Keratinocyte (primary cell): ENCODE measurements at regions not wholly inside any gene's neighbourhood (a gene's known extent, or its start where the extent isn't known, plus 50 kb on each side); places are given as distances from the start of the nearest gene placed in this dataset.
A peak's percentile ranks its signal among the peaks of the same experiment; 100 is the strongest.

Source experiments
- DNase-seq: peaks from one replicate; pipeline ENCODE4 v3.0.0-alpha.2; 2011; ENCODE audit warnings: low read depth, missing footprints, low spot score
- FAIRE-seq: peaks from 2 replicates; lab custom pipeline; 2011; peaks lifted over from hg19 to GRCh38; lab: Jason Lieb, UNC
- H2AFZ ChIP-seq: 2 replicates; pipeline ENCODE4 v1.6.0; 2012; ENCODE audit warnings: low read length, control low read depth, inconsistent platforms; ENCODE audit not compliant: control insufficient read depth
- H3K27ac ChIP-seq: 2 replicates; pipeline ENCODE4 v1.5.1; 2011; ENCODE audit warnings: low read length; ENCODE audit not compliant: control insufficient read depth, insufficient read depth
- H3K27me3 ChIP-seq: 3 replicates; pipeline ENCODE4 v1.6.0; 2011; ENCODE audit warnings: low read length; ENCODE audit not compliant: control insufficient read depth, insufficient read depth; ENCODE audit errors: extremely low read depth
- H3K36me3 ChIP-seq, 2 experiments: 2 replicates in 1 of 2; 3 replicates in 1 of 2; pipeline ENCODE4 v1.5.1; 2011; ENCODE audit warnings: low read length in 2 of 2, mild to moderate bottlenecking in 1 of 2; ENCODE audit not compliant: control insufficient read depth in 2 of 2, insufficient read depth in 2 of 2; ENCODE audit errors: extremely low read depth in 1 of 2
- H3K4me1 ChIP-seq: 3 replicates; pipeline ENCODE4 v1.5.1; 2011; ENCODE audit warnings: low read length; ENCODE audit not compliant: control insufficient read depth, insufficient read depth; ENCODE audit errors: extremely low read depth
- H3K4me2 ChIP-seq: 3 replicates; pipeline ENCODE4 v1.6.0; 2011; ENCODE audit warnings: low read depth, low read length; ENCODE audit not compliant: control insufficient read depth, insufficient read depth; ENCODE audit errors: extremely low read depth
- H3K4me3 ChIP-seq, 3 experiments: fragments of 200-600 bp in 1 of 3; sonication (generic) in 1 of 3; 2 replicates in 2 of 3; 3 replicates in 1 of 3; pipeline ENCODE4 v1.5.1; 2011 to 2016; ENCODE audit warnings: low read length in 3 of 3, mild to moderate bottlenecking in 3 of 3, control low read depth in 2 of 3, inconsistent platforms in 1 of 3, low read depth in 1 of 3, mixed read lengths in 1 of 3, mixed run types in 1 of 3, moderate library complexity in 1 of 3; ENCODE audit not compliant: control insufficient read depth in 2 of 3, insufficient read depth in 2 of 3; ENCODE audit errors: extremely low read depth in 1 of 3
- H3K79me2 ChIP-seq: 2 replicates; pipeline ENCODE4 v1.6.0; 2012; ENCODE audit warnings: low read length; ENCODE audit not compliant: control insufficient read depth, insufficient read depth
- H3K9ac ChIP-seq: 3 replicates; pipeline ENCODE4 v1.6.0; 2011; ENCODE audit warnings: low read length; ENCODE audit not compliant: control insufficient read depth, insufficient read depth; ENCODE audit errors: extremely low read depth
- H3K9me1 ChIP-seq: 3 replicates; pipeline ENCODE4 v1.6.0; 2011; ENCODE audit warnings: low read length; ENCODE audit not compliant: control insufficient read depth, insufficient read depth; ENCODE audit errors: extremely low read depth
- H3K9me3 ChIP-seq: 2 replicates; pipeline ENCODE4 v1.5.1; 2012; ENCODE audit warnings: low read depth, low read length; ENCODE audit not compliant: control insufficient read depth
- H4K20me1 ChIP-seq: 3 replicates; pipeline ENCODE4 v1.6.0; 2011; ENCODE audit warnings: low read length; ENCODE audit not compliant: control insufficient read depth, insufficient read depth; ENCODE audit errors: extremely low read depth
- EZH2 ChIP-seq: IDR thresholded peaks from one replicate; pipeline ENCODE4 v1.6.1; 2012; ENCODE audit warnings: inconsistent platforms, mild to moderate bottlenecking, low read length, moderate library complexity
- dilution Hi-C: fragments of 300-500 bp; cut with MboI; formaldehyde crosslinking; loops from one replicate; pipeline ENCODE4 v1.7.0; 2020; ENCODE audit warnings: low sequenced_read_pairs; ENCODE audit not compliant: extremely low pct_ligation_motif_present
- TF ChIP-seq, protein P1 (sequence below), 3 experiments: IDR thresholded peaks in 1 of 3; conservative IDR thresholded peaks in 1 of 3; optimal IDR thresholded peaks in 1 of 3; 2 replicates in 2 of 3; 3 replicates in 1 of 3; pipeline versions ENCODE3 to v1.5.1; 2011; ENCODE audit warnings: low read length in 3 of 3, mild to moderate bottlenecking in 3 of 3, moderate library complexity in 2 of 3, control low read depth in 1 of 3, inconsistent platforms in 1 of 3; ENCODE audit not compliant: insufficient read depth in 2 of 3; ENCODE audit errors: extremely low read depth in 1 of 3

DNA sequence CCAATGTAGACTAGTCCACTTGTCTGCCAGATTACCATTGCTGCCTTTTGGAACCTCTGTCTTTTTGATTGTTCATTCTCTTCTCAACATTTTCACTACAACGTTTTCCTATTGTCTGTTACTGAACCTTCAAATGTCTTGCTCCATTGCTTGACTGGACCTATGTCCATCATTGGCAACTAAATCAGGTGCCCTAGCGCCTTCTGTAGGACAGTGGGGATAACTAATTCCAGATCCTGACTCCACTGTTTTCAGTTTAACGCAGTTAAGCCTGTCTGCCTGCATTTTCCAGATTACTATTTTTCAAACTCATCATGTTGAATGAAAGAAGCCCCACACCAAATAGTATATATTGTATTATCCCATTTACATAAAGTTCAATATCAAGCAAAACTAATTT, 433.6 kb downstream of the RNF144B start:
- dilution Hi-C loops: loop anchor here (10.0 kb wide), 1 partner anchor 1214 kb away; no protein-coding TSS in a partner anchor
- Histone ChIP-seq H3K9ac (no peak overlapping the region), H3K27me3 (no peaks in the 10 kb centered on the region), H3K79me2 (no peaks in the 10 kb centered on the region), H3K4me2 (no peak overlapping the region), H3K27ac (no peak overlapping the region), H3K9me1 (no peaks in the 10 kb centered on the region), H4K20me1 (no peaks in the 10 kb centered on the region), H3K9me3 (peaks cover 3% of the 10 kb centered on the region), H3K4me3 (no peak overlapping the region), H3K4me1 (no peaks in the 10 kb centered on the region), H2AFZ (no peak overlapping the region), H3K36me3 (no peaks in the 10 kb centered on the region)
- DNase-seq (no peak), FAIRE-seq (no peak)
- TF ChIP-seq EZH2: no peak
- TF ChIP-seq, protein P1, sequence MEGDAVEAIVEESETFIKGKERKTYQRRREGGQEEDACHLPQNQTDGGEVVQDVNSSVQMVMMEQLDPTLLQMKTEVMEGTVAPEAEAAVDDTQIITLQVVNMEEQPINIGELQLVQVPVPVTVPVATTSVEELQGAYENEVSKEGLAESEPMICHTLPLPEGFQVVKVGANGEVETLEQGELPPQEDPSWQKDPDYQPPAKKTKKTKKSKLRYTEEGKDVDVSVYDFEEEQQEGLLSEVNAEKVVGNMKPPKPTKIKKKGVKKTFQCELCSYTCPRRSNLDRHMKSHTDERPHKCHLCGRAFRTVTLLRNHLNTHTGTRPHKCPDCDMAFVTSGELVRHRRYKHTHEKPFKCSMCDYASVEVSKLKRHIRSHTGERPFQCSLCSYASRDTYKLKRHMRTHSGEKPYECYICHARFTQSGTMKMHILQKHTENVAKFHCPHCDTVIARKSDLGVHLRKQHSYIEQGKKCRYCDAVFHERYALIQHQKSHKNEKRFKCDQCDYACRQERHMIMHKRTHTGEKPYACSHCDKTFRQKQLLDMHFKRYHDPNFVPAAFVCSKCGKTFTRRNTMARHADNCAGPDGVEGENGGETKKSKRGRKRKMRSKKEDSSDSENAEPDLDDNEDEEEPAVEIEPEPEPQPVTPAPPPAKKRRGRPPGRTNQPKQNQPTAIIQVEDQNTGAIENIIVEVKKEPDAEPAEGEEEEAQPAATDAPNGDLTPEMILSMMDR (optimal IDR thresholded peaks at IDR 0.05 in 1 of 3, IDR thresholded peaks at IDR 0.05 in 1 of 3, conservative IDR thresholded peaks at IDR 0.05 in 1 of 3; ENCODE audit: extremely low read depth in 1 of 3, insufficient read depth in 2 of 3, low read length in 3 of 3): no peak

DNA sequence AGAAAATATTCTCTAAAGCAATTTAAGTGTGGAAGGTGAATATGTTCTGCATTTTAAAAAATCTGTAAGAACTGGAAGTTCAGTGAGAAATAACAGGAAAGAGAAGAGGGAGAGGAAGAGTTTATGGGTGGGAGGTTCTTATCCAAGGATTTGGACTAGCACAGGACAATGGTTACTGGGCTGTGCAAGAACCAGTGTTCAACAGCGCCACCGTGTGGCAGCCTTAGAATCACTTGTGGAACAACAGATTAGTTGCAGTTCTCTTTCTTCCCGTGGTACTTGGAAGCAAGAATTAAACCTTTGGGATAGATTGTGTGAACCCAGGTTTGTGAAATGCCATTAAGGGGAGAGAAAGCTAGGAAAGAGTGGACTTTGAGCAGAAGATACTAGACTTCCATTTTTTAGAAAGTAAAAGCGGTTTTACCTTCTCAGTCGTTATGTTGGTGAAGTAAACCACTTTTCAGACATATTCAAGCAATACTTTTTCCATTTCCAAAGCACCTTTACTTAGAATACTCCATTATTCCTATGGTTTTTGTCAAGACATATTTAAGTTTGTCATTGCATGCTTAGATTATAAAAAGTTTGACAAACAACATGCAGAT, 436.7 kb downstream of the RNF144B start:
- Histone ChIP-seq H3K9me3 (peaks cover 3% of the 10 kb centered on the region), H2AFZ (no peak overlapping the region), H3K27me3 (no peaks in the 10 kb centered on the region), H3K4me2 (no peak overlapping the region), H3K27ac (no peak overlapping the region), H3K79me2 (no peaks in the 10 kb centered on the region), H3K4me1 (no peaks in the 10 kb centered on the region), H3K9me1 (no peaks in the 10 kb centered on the region), H4K20me1 (no peaks in the 10 kb centered on the region), H3K4me3 (no peak overlapping the region), H3K36me3 (no peaks in the 10 kb centered on the region), H3K9ac (no peak overlapping the region)
- FAIRE-seq (no peak), DNase-seq (no peak)
- dilution Hi-C loops: loop anchor here (10.0 kb wide), 1 partner anchor 1211 kb away; no protein-coding TSS in a partner anchor
- TF ChIP-seq, protein P1 (optimal IDR thresholded peaks at IDR 0.05 in 1 of 3, IDR thresholded peaks at IDR 0.05 in 1 of 3, conservative IDR thresholded peaks at IDR 0.05 in 1 of 3; ENCODE audit: extremely low read depth in 1 of 3, insufficient read depth in 2 of 3, low read length in 3 of 3): peak; percentile 61 to 71 (median 67)
- TF ChIP-seq EZH2: no peak
